DND-41 (cell line): ENCODE measurements at regions not wholly inside any gene's neighbourhood (a gene's known extent, or its start where the extent isn't known, plus 50 kb on each side); places are given as distances from the start of the nearest gene placed in this dataset.

Source experiments
- ATAC-seq: fragments of 200-7000 bp; cut with Tn5 transposase; 3 replicates; pipeline ENCODE4 v1.9.1; 2021; ENCODE audit warnings: low read depth; ENCODE audit not compliant: insufficient read depth
- DNase-seq: peaks from one replicate; pipeline ENCODE4 v3.0.0-alpha.2; 2020
- H2AFZ ChIP-seq: 2 replicates; pipeline ENCODE4 v1.6.0; 2012; ENCODE audit warnings: low read depth, low read length
- H3K27ac ChIP-seq: 2 replicates; pipeline ENCODE4 v1.5.1; 2012; ENCODE audit warnings: low read length, inconsistent platforms
- H3K27me3 ChIP-seq: fragments of 200-600 bp; sonication (generic); 2 replicates; pipeline ENCODE4 v1.6.0; 2012; ENCODE audit warnings: low read length, mild to moderate bottlenecking, inconsistent platforms; ENCODE audit not compliant: insufficient read depth, poor library complexity
- H3K36me3 ChIP-seq: 2 replicates; pipeline ENCODE4 v1.5.1; 2012; ENCODE audit warnings: low read length, inconsistent platforms; ENCODE audit not compliant: insufficient read depth
- H3K4me1 ChIP-seq: 2 replicates; pipeline ENCODE4 v1.5.1; 2012; ENCODE audit warnings: mild to moderate bottlenecking, low read length; ENCODE audit not compliant: insufficient read depth
- H3K4me2 ChIP-seq: 2 replicates; pipeline ENCODE4 v1.6.0; 2012; ENCODE audit warnings: mild to moderate bottlenecking, moderate library complexity, low read length, inconsistent platforms; ENCODE audit not compliant: insufficient read depth
- H3K4me3 ChIP-seq, 2 experiments: fragments of 200-600 bp in 1 of 2; shearing (Covaris generic) in 1 of 2; 2 replicates each; pipeline ENCODE4 v1.5.1; 2012 to 2016; ENCODE audit warnings: inconsistent platforms in 2 of 2, low read length in 2 of 2, mild to moderate bottlenecking in 2 of 2, low read depth in 1 of 2, moderate library complexity in 1 of 2
- H3K79me2 ChIP-seq: 2 replicates; pipeline ENCODE4 v1.6.0; 2012; ENCODE audit warnings: low read length, inconsistent platforms; ENCODE audit not compliant: insufficient read depth
- H3K9ac ChIP-seq: 2 replicates; pipeline ENCODE4 v1.6.0; 2012; ENCODE audit warnings: low read depth, mild to moderate bottlenecking, inconsistent platforms, low read length, moderate library complexity
- H3K9me3 ChIP-seq: 2 replicates; pipeline ENCODE4 v1.5.1; 2012; ENCODE audit warnings: low read length, moderate library complexity, mild to moderate bottlenecking, inconsistent platforms; ENCODE audit not compliant: insufficient read depth, severe bottlenecking
- H4K20me1 ChIP-seq: 2 replicates; pipeline ENCODE4 v1.6.0; 2012; ENCODE audit warnings: low read length; ENCODE audit not compliant: insufficient read depth
- CTCF ChIP-seq: IDR thresholded peaks from 2 replicates; pipeline ENCODE4 v1.5.1; 2012; ENCODE audit warnings: borderline replicate concordance, low read length, moderate library complexity, mild to moderate bottlenecking; ENCODE audit not compliant: poor library complexity, severe bottlenecking; ENCODE audit errors: extremely low read depth
- EZH2 ChIP-seq: IDR thresholded peaks from 3 replicates; pipeline ENCODE4 v1.6.1; 2012; ENCODE audit warnings: borderline replicate concordance, low read depth, mild to moderate bottlenecking, moderate library complexity, low read length, inconsistent platforms; ENCODE audit not compliant: severe bottlenecking

- DNase-seq (no peak), ATAC-seq (no peak)
- no peaks in the 10 kb centered on the region for H3K4me1 ChIP-seq
- TF ChIP-seq EZH2 (no peak), CTCF (no peak)
- H3K9me3 ChIP-seq, result no peaks in the 10 kb centered on the region
- H2AFZ ChIP-seq, result no peak overlapping the region
- no peaks in the 10 kb centered on the region for H4K20me1 ChIP-seq
- no peaks in the 10 kb centered on the region for H3K36me3 ChIP-seq
- H3K27me3 ChIP-seq, result no peaks in the 10 kb centered on the region
- no peak overlapping the region for H3K4me2 ChIP-seq
- no peak overlapping the region for H3K9ac ChIP-seq
- no peaks in the 10 kb centered on the region for H3K79me2 ChIP-seq
- H3K27ac ChIP-seq, result no peak overlapping the region
- H3K4me3 ChIP-seq, result no peak overlapping the region
Observed at GRCh38 chr4:32662803-32663202, 1942.6 kb downstream of the PCDH7 start.

DNA sequence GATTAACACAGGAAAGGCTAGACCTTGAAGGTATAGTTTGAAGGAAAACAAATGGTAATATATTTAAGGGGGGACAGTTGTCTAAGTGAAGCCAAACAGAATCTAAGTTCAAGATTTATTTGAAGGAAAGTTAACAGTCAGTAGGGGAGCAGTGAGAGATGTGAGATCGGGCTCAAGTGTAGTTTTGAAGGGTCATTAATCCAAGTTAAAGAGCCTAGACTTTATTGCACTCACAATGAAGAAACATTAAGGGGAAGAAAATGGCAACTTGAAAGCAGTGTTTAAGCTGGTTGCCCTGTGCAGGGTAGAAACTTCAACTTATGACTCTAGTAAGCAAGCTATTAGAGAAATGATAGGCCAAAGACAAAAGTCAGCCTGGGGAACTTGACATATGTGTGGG lies 1952.2 kb downstream of the PCDH7 start:
- no peak overlapping the region for H3K4me2 ChIP-seq
- DNase-seq, result no peak
- H3K36me3 ChIP-seq, result no peaks in the 10 kb centered on the region
- H3K9me3 ChIP-seq, result no peaks in the 10 kb centered on the region
- no peak overlapping the region for H3K27ac ChIP-seq
- H3K79me2 ChIP-seq, result no peaks in the 10 kb centered on the region
- no peak for ATAC-seq
- H3K4me3 ChIP-seq, result no peak overlapping the region
- H3K9ac ChIP-seq, result no peak overlapping the region
- no peaks in the 10 kb centered on the region for H4K20me1 ChIP-seq
- no peak overlapping the region for H2AFZ ChIP-seq
- H3K4me1 ChIP-seq, result no peaks in the 10 kb centered on the region
- TF ChIP-seq EZH2 (no peak), CTCF (no peak)
- no peaks in the 10 kb centered on the region for H3K27me3 ChIP-seq

GRCh38 chr4:32680946-32681345 lies 1960.8 kb downstream of the PCDH7 start:
- no peaks in the 10 kb centered on the region for H3K4me1 ChIP-seq
- no peak overlapping the region for H3K4me3 ChIP-seq
- H3K4me2 ChIP-seq, result no peak overlapping the region
- H3K9me3 ChIP-seq, result no peaks in the 10 kb centered on the region
- H3K27me3 ChIP-seq, result no peaks in the 10 kb centered on the region
- ATAC-seq, result no peak
- no peak overlapping the region for H2AFZ ChIP-seq
- no peaks in the 10 kb centered on the region for H3K36me3 ChIP-seq
- no peaks in the 10 kb centered on the region for H3K79me2 ChIP-seq
- no peak overlapping the region for H3K9ac ChIP-seq
- DNase-seq, result no peak
- no peaks in the 10 kb centered on the region for H4K20me1 ChIP-seq
- TF ChIP-seq EZH2 (no peak), CTCF (no peak)
- no peak overlapping the region for H3K27ac ChIP-seq

DNA sequence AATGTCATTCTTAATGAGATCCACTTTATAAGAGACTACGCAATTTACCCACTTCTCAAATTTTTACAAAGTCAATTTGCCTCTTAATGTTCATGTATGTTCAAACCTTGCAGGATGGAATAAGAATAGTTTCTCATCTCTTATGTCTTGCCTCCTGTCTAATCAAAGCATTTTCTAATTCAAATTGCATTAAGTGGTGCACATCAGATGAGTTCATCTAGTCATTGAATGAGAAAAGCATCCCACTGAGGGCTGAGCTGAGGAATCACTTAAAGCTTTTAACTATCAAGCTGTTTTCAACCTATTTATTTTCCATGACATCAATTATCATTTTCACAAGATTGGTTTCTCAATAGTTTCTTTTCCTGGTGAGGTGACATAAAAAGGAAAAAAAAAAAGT lies 1964.0 kb downstream of the PCDH7 start:
- Histone ChIP-seq H3K79me2 (no peaks in the 10 kb centered on the region), H3K27me3 (no peaks in the 10 kb centered on the region), H3K36me3 (no peaks in the 10 kb centered on the region), H3K4me1 (no peaks in the 10 kb centered on the region), H3K4me3 (no peak overlapping the region), H4K20me1 (no peaks in the 10 kb centered on the region), H3K9me3 (no peaks in the 10 kb centered on the region), H3K4me2 (no peak overlapping the region), H2AFZ (no peak overlapping the region), H3K9ac (no peak overlapping the region), H3K27ac (no peak overlapping the region)
- no peak for DNase-seq
- ATAC-seq, result no peak
- TF ChIP-seq EZH2 (no peak), CTCF (no peak)
